ENCODE measurements at regions not wholly inside any gene's neighbourhood (a gene's known extent, or its start where the extent isn't known, plus 50 kb on each side); places are given as distances from the start of the nearest gene placed in this dataset.

- Histone ChIP-seq H3K4me1 (no peaks in the 10 kb centered on the region), H3K36me3 (no peaks in the 10 kb centered on the region), H3K27me3 (no peaks in the 10 kb centered on the region), H3K9me3 (no peaks in the 10 kb centered on the region), H3K4me3 (ENCODE audit: low read depth, low read length) (no peak overlapping the region)
- no peak for DNase-seq
- TF ChIP-seq CTCF (IDR thresholded peaks at IDR 0.05; ENCODE audit: low read depth, low read length), result no peak
Measured at GRCh38 chr4:45566896-45567603, 556.8 kb downstream of the GABRG1 start.

- no peaks in the 10 kb centered on the region for H3K4me1 ChIP-seq
- no peak for DNase-seq
- no peak for TF ChIP-seq CTCF (IDR thresholded peaks at IDR 0.05; ENCODE audit: low read depth, low read length)
- no peaks in the 10 kb centered on the region for H3K36me3 ChIP-seq
- no peak overlapping the region for H3K4me3 ChIP-seq (ENCODE audit: low read depth, low read length)
- peaks cover 3% of the 10 kb centered on the region; the same call in 1 of the 2 replicates for H3K27me3 ChIP-seq
- H3K9me3 ChIP-seq, result no peaks in the 10 kb centered on the region
Measured at GRCh38 chr4:45554423-45554822, 569.4 kb downstream of the GABRG1 start.

GRCh38 chr4:45550766-45551366 lies 573.0 kb downstream of the GABRG1 start:
- no peak overlapping the region for H3K4me3 ChIP-seq (ENCODE audit: low read depth, low read length)
- no peaks in the 10 kb centered on the region for H3K36me3 ChIP-seq
- no peaks in the 10 kb centered on the region for H3K27me3 ChIP-seq
- H3K9me3 ChIP-seq, result no peaks in the 10 kb centered on the region
- DNase-seq, result no peak
- TF ChIP-seq CTCF (IDR thresholded peaks at IDR 0.05; ENCODE audit: low read depth, low read length), result no peak
- H3K4me1 ChIP-seq, result no peaks in the 10 kb centered on the region

GRCh38 chr4:45539142-45539814 lies 584.6 kb downstream of the GABRG1 start:
- no peak for TF ChIP-seq CTCF (IDR thresholded peaks at IDR 0.05; ENCODE audit: low read depth, low read length)
- no peaks in the 10 kb centered on the region for H3K4me1 ChIP-seq
- no peak for DNase-seq
- no peak overlapping the region for H3K4me3 ChIP-seq (ENCODE audit: low read depth, low read length)
- no peaks in the 10 kb centered on the region for H3K27me3 ChIP-seq
- no peaks in the 10 kb centered on the region for H3K36me3 ChIP-seq
- no peaks in the 10 kb centered on the region for H3K9me3 ChIP-seq

- TF ChIP-seq CTCF (IDR thresholded peaks at IDR 0.05; ENCODE audit: low read depth, low read length), result no peak
- Histone ChIP-seq H3K4me1 (no peaks in the 10 kb centered on the region), H3K36me3 (no peaks in the 10 kb centered on the region), H3K9me3 (no peaks in the 10 kb centered on the region; the same call in 1 of the 2 replicates), H3K4me3 (ENCODE audit: low read depth, low read length) (no peak overlapping the region), H3K27me3 (no peaks in the 10 kb centered on the region)
- no peak for DNase-seq
Measured at GRCh38 chr4:45530498-45530897, 593.4 kb downstream of the GABRG1 start.

- Histone ChIP-seq H3K4me1 (no peaks in the 10 kb centered on the region), H3K4me3 (ENCODE audit: low read depth, low read length) (no peak overlapping the region), H3K36me3 (no peaks in the 10 kb centered on the region), H3K9me3 (no peaks in the 10 kb centered on the region; the same call in 1 of the 2 replicates), H3K27me3 (no peaks in the 10 kb centered on the region)
- TF ChIP-seq CTCF (IDR thresholded peaks at IDR 0.05; ENCODE audit: low read depth, low read length), result no peak
- no peak for DNase-seq
Measured at GRCh38 chr4:45527160-45527559, 596.7 kb downstream of the GABRG1 start.
